H4 (cell line): ENCODE measurements at regions not wholly inside any gene's neighbourhood (a gene's known extent, or its start where the extent isn't known, plus 50 kb on each side); places are given as distances from the start of the nearest gene placed in this dataset.
A peak's percentile ranks its signal among the peaks of the same experiment; 100 is the strongest.

Source experiments
- DNase-seq: peaks from one replicate; pipeline ENCODE4 v3.0.0-alpha.2; 2015; ENCODE audit warnings: low spot score

GRCh38 chr2:234339011-234339410 lies 157.9 kb downstream of the ARL4C start:
- no peak for DNase-seq

DNA sequence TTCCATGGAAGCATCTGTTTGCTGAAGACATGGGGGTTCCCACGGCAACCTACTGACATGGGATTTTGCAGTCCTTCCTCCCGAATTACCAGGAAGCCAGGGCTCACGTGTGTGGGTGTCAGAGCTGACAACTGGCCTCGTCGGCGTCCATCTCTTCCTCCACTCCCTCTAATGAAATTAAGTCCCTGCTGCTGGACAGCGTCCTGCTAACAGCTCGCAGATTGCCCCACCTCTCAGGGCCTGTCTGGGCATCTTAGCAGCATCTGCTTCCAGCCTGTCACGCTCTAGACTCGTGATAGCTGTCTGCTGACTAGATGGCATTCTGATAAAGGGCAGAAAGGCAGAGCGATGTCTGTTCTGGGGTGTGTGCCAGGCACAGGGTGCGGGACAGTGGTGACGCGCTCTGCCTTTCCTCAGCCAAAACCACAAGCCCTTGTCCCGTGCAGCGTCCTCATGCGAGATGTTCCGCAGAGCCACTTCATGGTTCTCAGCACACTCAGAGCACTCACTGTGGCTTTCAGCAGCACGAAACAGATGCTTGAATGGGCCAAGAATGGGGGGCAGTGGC lies 161.1 kb downstream of the ARL4C start:
- peak; percentile 77 for DNase-seq

- DNase-seq, result no peak
Measured at GRCh38 chr2:234334756-234335155, 162.1 kb downstream of the ARL4C start.

DNA sequence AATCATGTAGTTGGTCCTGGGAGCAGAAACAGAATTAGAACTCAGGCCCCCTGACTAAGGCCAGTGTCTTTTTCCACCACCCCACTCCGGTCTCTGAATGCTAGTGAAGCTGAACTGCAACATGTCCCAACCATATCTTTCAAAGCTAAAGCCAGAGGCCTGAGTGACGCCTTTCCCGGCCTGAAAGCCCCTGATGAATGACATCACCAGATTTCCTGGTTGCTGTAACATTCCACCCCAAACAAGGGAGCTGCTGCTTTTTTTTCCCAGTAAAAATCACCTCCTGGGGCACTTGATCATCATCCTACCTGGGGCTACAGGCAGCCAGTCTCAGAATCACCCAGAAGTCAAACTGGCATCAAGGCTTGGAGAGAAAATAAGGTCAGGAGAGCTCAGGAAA lies 162.7 kb downstream of the ARL4C start:
- no peak for DNase-seq

- no peak for DNase-seq
Measured at GRCh38 chr2:234333168-234334130, 163.4 kb downstream of the ARL4C start.

DNA sequence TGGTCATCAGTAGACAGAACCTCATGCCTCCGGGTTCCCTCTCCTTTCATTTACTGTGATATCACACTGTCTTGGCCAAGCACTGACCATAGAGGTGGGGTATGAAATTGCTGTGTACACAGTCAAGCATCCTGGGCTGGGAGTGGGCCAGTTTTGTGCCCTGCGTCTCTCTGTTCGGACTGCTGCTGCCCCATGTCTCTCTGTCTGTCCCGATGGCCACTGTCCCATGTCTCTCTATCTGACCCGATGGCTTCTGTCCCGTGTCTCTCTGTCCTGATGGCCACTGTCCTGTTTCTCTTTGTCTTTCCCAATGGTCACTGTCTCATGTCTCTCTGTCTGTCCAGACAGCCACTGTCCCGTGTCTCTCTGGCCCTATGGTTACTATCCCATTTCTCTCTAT lies 164.9 kb downstream of the ARL4C start:
- DNase-seq, result no peak

DNA sequence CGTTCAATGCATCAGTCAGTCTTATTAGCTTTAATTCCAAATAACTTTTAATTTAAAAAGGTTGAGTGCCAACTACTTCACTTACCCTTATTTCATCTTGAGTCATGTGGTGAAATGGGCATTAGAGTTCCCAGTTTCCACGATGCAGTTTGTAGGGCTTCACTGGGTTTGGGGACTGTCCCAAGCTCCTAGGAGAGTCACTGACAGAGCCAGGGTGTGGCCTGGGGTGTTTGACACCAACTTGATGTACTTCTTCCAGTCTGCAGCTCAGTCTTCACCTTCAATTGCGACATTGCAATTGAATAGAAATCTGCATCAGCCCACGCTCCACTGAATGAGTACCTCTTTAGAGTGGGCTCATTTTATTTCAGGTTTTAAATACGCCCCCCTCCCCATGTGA lies 165.3 kb downstream of the ARL4C start:
- DNase-seq, result no peak

- DNase-seq, result no peak
Measured at GRCh38 chr2:234330902-234331301, 166.0 kb downstream of the ARL4C start.

GRCh38 chr2:234329202-234329960 lies 167.5 kb downstream of the ARL4C start:
- no peak for DNase-seq

- DNase-seq, result no peak
Measured at GRCh38 chr2:234328444-234328990, 168.4 kb downstream of the ARL4C start.

DNA sequence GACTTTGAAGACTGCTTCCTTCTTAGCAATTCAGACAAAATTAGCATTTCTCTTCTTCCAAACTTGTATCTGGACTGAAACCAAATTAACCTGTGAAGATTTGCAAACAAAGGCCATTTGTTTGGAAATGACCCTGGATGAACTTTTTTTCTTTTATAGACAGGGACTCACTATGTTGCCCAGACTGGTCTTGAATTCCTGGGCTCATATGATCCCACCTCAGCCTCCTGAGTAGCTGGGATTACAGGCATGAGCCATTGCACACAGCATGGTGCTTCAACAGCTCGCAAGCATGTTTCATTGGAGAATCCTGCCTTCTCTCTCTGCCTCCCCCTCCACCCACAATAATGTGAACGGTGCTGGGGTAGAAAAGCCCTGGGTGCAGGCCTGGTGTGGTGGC lies 170.2 kb downstream of the ARL4C start:
- no peak for DNase-seq

DNA sequence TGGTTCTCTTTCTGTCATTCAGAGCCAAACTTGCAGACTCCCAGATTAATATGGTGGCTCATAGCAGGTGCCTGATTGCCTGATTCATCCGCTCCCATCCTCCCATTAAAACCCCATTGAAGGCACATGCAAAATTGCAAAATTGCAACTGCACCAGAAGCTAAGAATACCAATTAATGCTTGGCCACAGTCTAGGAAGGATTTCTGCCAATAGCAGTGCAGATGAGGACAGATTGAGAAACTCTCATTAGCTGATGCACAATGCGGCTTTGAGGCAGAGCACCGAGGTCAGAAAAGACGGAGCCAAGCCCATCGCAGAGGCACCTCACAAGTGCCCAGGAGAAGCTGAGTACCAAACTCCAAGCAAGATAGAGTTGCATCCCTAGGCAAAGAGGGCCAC lies 172.8 kb downstream of the ARL4C start:
- no peak for DNase-seq

GRCh38 chr2:234322766-234323465 lies 174.0 kb downstream of the ARL4C start:
- DNase-seq, result no peak

- DNase-seq, result no peak
Measured at GRCh38 chr2:234320066-234320465, 176.8 kb downstream of the ARL4C start.

GRCh38 chr2:234318361-234318760 lies 178.5 kb downstream of the ARL4C start:
- DNase-seq, result no peak

DNA sequence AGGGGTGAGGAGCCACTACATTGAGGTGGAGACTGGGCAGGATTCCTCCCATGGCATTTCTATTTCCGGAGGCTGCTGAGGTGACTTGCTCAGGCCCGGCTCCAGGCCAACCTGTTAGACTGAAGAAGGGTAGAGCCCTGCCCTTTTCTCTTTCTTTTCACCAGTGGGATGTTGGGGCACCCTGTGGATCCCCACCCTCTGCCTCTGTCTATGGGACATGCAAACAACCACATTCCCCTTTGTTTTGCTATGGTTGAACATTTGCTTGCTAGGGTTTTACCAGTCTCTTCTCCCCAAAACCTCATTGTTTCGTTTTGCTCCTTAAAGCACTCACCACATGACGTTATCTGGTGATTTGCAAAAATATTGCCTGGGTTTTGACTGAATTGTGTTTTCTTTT lies 183.3 kb downstream of the ARL4C start:
- DNase-seq, result no peak

DNA sequence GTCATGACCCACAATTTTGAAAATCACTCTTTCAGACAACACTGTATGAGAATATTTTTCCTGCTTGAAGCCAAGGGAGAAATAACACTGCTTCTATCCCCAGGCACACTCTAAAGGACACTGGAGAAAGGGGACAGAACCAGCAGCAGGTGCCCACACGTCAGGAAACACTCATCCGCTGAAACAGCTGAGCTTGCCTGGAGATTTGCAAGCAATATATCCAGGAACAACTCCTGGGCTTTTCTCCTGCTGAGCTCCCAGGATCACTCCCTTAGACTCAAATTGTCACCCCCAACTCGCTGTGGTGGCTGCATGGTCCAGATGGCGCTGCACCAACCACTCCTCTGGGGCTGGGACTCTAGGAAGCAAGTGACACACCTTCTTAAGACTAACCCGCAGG lies 186.7 kb downstream of the ARL4C start:
- DNase-seq, result no peak

DNA sequence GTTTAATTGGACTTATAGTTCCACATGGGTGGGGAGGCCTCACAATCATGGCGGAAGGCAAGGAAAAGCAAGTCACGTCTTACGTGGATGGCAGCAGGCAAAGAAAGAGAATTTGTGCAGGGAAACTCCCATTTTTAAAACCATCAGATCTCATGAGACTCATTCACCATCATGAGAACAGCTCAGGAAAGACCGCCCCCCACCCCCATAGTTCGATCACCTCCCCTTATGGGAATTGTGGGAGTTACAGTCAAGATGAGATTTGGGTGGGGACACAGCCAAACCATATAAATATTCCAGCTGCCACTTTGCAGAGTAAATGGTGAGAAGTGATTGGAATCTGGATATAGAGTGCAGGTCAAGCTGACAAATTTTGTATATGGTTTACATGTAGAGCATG lies 187.4 kb downstream of the ARL4C start:
- no peak for DNase-seq

DNA sequence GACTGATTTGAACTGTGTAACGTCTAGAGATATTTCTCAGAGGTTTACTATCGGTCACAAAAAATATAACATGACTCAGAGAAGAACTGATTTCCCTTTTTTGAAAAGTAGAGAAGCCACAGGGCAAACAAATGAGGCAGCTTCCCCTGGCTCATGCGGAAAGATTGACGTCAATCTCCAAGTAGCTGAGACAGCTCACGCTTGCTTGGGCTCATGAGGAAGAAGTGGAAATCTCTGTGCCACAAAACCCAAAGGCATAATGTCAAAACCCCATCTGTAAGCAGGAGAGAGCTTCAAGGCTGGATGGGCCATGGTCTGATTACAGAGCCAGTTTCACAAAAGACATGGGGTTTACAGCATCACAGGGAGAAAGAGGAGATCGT lies 188.1 kb downstream of the ARL4C start:
- DNase-seq, result peak; percentile 83

DNA sequence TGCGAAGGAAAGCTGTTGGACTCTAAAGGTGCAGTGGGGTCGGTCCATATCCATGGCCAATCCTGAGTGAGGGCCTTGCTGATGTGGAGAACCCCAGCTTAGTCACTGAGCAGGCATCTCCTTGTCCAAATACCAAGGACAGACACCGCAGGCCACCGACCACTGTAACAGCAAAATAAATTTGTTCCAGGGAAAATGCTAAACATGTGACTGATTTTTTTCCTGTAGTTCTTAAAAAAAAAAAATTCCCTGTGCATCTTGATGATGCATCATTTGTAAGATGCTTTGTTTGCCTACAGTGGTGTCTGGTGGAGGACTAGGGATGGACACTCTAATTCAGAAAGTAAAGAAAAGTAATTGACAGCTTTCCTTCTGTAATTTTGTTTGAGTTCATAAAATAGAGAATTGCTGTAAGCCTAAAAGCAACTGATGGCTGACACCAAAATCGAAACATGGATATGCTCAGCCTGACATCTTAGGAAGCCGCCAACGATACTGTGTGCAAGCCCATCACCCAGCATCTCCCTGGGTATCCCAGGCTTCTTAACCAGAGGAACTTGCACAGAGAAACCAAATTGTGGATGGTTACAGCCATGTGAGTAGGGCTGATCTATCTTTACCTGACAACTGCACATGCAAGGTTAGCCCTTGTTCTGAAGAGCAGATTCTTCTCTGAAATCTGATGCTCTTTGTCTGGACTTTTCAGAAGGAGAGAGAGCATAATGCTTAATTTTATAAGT lies 188.6 kb downstream of the ARL4C start:
- peak; percentile 51 for DNase-seq

DNA sequence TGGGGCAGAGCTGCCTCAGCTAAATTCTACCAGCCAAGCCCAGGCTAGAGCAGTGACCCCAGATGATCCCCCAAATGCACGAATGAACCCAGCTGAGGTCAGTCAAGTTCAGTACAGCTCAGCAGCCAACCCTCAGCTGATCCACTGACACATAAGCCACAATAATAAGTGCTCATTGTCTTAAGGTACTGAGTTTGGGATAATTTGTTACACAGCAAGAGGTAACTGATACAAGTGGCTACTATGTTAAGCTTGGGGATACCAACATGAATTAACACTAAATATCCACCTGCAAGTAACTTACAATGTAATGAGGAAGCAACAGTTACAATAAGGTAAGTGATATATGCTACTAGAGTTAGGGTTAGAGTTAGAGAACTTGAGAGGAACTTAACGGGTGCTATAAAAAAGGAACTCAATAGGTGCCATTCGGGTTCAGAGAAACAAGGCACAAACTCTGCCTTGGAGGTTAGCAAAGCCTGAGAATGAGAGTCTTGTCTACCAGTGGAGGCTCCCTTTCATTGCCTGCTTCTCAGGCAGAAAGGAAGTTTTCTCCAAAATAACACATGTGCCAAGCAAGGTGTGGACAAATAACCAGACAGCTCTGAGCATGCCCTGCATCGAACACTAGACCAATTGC lies 189.4 kb downstream of the ARL4C start:
- DNase-seq, result no peak
